Dermis blood vessel endothelial cell (primary cell): ENCODE measurements at regions not wholly inside any gene's neighbourhood (a gene's known extent, or its start where the extent isn't known, plus 50 kb on each side); places are given as distances from the start of the nearest gene placed in this dataset.

Experiments
- DNase-seq: peaks from one replicate; pipeline ENCODE4 v3.0.0; 2010

DNA sequence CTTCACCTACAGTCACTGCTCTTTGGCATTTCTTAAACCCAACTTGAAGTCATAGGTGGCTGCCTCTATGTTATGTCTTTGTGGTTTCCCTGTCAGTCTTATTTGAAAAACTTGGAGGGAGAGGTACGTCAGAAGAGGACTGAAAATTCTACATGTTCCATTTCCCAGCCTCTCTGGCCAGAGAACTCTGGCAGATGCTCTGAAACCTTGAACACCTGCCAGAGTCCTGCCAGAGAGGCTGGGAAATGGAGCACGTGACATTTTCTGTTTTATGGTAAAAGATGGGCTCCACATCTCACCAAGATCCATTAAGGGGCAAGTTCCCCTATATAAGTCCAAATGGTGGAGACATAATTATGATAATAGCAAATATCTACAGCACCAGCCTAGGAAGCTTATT lies 99.5 kb downstream of the MAFB start:
- DNase-seq = no peak

DNA sequence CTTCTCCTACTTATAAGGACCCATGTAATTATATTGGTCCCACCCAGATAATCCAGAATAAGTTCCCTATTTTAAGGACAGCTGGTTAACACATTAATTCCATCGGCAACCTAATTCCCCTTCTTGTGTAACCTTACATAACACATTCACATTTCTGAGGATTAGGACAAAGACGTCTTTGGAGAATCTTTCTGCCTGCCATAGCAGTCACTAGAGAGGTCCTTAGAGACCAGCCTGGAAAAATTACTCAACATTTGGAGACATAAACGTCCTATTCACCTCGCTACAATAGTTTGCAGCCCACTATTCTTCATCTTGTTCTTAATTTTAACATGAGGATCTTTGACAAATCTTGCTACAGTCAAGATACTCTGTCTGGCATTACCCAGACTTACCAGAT lies 100.1 kb downstream of the MAFB start:
- no peak for DNase-seq

DNA sequence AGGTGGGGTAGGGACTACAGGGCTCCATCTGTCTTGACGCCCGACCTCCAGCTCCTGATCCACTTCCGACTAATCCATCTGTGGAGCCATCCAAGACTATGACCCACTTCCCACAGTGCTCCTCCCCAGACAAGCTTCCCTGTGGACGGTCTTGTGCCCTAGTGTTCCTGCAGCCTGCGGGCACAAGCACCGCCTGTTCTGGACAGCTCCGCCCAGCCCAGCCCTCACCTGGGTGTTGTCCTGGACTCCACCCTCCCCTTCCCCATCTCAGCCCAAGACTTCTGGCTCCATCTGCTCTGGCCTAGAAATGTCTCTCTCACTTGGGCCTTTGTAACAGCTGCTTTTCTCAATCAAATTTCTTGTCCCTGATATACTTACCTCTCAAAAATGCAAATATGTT lies 102.0 kb downstream of the MAFB start:
- no peak for DNase-seq

DNA sequence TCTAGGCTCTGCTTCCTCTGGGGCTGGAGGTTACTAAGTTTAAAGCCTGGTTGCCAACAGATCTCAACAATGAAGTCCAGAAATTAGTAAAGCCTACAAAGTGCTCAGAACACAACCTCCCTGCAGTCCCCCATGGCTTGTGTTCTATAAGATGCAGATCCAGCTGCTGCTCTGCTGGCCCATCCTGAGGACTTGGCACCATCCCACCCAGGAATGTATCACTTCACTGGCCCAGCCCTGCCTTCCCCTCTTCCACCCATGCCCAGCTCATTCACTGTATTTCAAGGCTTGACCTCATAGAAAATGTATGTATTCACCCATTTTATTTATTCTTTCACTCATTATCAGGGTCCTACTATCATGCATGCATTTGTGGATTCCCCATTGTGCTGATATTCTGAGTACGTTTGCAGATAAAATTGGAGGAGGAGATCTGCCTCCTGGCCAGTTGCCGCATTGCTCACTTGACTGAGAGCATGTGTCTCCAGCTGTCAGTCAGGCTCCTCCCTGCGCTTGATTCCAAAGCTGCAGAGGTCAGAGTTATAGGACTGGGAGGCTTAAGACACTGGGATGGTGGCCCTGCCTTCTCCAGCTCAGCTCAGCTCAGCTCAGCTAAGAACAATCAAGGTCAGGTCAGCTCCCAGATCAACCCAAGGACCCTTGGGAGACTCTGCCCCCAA lies 104.8 kb downstream of the MAFB start:
- DNase-seq = no peak

DNA sequence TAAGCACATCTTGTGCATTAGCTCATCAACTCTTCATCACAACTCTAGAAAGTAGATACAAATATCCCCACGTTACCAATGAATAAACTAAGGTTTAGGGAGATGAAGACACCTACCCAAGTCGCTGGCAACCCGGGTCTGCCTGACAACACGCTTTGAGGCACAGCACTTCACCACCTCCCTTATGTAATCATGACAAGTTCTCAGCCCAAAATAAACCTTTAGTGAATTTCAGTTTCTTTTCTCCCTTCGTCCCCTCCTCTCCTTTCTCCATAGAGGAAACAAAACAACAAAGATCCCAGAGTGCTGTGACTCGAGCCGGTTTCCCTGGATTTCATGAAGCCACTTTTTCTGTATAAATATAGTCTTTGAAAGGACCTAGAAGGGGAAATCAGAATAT lies 105.4 kb downstream of the MAFB start:
- no peak for DNase-seq

DNA sequence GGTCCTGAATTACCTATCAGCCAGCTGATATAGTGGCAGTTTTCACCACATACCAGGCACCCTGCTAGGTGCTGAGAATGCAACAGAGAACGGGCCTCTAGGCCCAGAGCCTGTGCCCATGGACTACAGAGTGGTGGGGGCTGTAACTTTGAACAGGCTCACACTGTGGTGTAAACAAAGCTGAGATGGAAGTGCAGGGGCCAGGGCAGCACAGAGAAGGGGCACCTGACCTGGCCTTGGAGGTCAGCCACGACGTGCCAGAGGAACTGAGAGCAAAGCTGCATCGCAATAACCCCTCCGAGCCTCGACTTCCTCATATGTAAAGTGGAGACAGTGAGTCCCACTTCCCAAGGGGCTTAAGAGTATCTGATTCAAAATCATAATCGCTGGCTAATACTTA lies 105.8 kb downstream of the MAFB start:
- no peak for DNase-seq

DNA sequence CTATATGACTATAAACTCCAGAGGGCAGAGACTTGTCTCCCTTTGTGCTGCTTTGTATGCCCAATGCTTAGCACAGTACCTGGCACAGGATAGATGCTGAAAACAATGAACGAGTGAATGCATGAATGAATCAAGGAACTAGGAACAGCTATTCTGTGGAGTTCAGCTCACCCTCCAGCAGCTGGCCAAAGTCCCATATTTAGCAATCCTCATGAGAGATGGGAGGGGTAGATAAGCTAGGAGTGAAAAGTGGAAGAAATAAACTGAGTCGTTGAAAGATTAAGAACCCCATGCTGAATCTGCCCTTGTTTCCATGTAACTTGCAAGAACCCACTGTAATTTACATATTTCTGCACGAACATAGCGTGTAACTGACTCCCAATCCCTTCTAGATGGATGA lies 106.5 kb downstream of the MAFB start:
- no peak for DNase-seq

DNA sequence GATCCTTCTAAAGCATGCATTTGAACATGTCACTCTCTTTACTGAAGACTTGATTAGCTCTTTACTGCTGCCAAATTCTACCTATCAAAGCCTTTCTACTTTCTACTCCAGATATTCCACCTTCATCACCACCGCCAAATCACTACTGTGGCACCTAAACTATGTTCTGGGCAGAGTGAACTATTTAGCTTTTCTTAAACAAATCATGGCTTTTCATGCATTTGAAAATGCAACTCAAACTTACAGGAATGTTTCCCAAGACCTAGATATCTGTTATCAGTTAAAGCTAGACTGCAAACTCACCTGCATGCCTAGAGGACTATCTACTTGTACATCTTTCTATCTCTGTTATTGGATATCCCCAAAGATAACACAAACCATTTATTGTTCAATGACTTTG lies 109.3 kb downstream of the MAFB start:
- no peak for DNase-seq

DNA sequence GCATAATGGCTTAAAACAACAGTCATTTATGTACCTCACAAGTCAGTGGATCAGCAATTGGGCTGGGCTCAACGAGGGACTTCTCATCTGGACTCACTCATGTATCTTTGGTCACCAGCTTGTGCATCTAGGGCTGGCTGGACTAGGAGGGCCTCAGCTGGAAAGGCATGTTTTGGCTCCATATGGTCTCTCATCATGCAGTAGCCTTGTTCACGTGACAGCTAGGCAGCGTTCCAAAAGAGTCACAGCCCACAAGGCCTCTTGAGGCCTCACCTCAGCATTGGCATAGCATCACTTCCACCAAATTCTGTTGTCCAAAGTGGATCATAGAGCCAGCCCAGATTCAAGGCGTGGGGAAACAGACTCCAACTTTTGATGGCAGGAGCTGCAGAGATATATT lies 110.1 kb downstream of the MAFB start:
- no peak for DNase-seq

DNA sequence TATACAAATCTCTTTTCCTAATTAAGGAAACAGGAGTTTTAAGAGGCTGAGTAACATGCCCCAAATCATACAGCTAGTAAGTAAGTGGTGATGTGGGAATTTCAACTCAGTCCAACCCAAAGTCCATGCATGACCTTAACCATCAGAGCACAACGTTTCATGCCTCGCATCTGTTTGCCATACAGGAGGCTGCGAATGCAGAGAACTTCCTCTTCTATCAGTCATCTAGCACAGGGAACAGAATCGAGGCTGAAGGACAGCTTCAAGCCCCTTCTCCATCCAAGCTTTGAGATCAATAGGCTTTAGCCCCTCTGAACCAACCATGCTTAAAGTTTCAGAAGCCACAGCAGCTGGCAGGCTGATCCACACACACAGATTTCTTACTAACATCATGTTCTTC lies 113.2 kb downstream of the MAFB start:
- DNase-seq = no peak

DNA sequence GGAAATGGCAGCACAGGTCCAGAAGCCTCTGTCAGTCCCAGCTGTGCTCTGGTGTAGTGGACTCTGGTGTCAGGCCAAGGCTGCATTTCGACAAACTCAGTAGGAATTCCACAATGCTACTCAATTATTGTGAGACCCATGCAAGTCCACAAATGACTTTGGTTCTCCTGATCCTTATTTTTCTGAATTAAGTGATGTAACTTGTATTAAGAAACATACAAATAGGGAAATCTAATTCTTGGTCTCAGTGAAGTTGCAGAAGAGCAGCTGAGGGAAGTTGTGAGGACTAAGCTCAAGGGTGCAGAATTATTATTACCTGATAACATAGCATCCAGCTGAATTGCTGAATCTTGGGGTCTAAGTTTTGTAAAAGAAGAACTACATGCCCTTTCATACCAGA lies 116.8 kb downstream of the MAFB start:
- no peak for DNase-seq

DNA sequence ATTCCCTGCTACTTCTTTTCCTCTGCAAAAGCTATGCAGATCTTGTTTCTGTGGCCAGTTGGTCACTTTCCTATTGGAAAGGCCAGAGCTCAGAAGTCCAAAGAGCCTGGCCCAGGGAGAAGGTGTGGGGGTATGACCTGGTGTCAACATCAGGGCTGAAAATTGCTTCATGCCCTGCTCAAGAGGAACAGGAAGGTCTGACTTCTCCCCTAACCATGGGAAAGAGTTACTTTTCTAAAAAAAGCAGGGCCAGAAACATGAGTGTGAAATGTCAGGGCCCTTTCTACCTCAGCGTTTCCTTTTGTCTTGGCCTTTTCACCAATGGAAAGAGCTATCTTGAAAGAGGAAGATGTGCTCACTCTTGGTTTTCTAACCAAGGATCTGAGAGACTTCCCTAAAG lies 117.4 kb downstream of the MAFB start:
- no peak for DNase-seq

DNA sequence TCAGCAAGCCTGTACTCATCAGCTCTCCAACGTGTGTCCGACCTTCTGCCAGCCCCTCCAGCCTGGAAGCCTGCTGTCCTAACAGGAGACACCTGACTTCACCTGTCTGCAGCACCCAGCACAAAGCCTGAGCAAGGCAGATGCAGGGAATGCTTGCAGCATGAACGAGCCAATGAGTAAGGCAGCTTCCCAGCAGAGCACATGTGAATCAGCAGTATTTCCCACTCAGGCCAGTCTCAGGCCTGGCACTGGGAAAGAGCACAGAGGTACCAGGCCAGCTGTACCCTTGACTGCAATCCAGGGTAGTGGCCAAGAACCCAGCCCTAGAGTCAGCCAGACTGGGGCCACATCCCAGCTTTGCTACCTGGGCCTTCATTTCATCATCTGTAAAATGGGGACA lies 120.8 kb downstream of the MAFB start:
- DNase-seq = no peak

DNA sequence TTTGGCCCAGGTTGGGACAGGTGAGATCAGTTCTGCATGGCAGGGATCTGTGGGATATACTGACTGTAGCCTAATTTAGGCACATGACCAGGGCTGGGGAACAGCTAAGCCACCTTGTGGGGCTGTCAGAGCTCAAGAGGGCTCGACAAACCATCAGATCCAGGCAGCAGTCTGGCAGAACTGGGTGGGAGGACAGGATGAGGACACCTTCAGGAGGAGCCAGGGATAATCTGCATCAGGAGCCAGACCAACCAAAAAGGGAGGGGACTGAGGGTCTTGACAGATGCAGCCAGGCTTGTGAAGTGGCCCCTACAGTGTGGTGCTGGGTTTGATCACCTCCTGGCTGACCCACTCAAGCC lies 123.4 kb downstream of the MAFB start:
- no peak for DNase-seq

DNA sequence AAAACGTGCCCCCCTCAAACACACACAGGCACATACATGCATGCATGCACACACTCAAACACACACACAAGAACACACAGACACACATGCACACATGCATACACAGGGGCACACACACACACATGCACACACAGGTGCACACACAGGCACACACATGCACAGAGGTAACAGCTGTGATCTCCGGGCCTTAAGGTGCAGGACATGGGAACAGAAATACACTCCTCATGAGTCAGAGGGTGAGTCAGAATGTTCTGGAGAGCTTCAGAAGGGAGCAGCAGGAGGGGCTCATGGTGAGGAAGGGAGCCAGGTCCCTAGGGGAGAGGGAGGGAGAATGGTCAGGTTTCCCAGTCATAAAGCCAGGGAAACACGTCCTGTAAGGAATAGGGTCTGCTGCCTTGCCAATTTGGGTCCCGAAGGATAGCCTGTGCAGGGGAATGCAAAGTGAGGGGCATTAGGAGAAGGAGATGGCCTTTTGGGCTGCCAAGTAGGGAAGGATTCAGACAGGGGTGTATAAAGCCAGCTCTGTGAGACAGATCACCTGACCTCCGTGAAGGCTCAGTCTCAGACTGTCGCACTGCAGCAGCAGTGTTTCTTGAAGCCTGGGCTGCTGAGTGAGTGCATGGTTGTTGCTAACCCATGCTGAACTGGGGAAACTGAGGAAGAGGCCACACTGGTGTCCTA lies 123.9 kb downstream of the MAFB start:
- DNase-seq = peak; percentile 21

DNA sequence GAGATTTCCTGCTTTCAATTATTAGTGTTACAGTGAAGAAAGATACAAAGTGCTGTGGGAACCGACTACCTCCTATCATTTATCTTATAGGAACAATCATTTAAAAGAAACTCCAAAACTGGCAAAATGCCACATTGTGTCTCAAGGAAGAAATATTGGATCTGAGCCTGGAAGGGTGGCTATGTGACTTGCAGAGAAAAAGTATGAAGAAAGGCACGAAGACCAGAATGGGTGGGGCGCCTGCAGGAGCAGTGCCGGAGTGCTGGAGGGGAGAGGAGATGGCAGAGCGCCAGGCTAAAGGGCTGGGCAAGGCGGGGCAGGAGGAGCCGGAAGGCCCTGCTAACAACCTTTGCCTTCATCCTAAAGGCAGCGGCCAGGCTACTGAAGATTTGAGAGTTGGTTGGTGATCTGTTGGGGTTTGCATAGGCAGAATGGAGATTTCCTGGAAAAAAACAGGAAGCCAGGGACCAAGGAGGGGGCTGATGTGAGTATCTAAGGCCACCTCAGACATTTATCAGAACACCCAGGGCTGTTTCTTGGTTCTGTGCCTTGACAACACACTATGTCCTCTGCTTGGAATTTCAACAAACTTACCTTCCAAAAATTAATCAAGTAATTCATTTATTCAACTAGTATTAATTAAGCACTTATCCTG lies 125.6 kb downstream of the MAFB start:
- peak; percentile 26 for DNase-seq

DNA sequence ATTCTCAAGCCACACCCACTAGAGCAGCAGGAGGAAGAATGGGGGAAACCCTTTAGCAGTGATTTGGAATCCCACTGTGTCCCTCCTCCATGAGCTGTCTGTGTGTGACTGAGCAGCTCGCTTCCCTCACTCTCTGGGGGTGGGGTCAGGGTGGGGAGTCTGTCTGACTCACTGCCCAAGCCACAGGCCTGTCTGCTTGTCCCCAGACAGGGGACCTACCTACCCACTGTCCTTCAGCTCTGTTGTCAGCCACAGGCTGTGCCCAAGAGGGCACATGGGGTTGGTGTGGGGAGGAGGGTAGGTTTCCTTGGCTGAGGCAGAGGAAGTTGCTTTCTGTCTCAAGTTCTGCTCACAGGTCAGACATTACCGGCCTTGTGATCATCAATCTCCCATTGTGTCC lies 127.0 kb downstream of the MAFB start:
- no peak for DNase-seq

DNA sequence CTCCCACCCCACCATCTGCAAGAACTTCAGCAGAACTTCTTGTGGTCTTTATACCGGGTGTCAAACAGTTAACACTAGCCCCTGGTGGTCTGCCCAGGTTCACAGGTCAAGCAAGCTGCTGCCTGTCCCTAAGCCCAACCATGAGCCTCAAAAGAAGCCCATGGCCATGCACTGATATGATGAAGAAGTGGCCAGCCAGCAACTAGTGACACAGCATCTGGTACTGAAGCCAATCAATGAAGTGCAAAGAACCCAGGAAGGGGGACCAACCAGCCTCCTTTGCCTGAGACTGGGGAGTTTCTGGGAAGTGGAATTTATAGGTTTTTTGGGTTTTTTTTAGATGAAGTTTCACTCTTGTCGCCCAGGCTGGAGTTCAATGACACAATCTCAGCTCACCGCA lies 127.8 kb downstream of the MAFB start:
- DNase-seq = no peak

DNA sequence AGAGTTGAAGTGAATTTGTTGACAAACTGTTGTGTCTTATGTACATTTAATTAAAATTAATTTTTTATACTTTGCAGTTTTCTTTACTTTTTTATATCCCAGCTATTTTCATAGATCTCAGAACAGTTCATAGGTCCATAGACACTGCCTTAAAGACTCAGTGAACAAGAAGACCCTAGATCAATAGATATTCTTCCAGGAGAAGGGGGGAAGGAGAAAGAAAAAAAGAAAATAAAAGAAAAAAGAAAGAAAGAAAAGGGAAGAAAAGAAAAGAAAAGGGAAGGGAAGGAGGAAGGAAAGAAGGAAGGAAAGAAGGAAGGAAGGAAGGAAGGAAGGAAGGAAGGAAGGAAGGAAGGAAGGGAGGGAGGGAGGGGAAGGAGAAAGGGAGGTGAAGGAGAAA lies 130.8 kb downstream of the MAFB start:
- DNase-seq = no peak

DNA sequence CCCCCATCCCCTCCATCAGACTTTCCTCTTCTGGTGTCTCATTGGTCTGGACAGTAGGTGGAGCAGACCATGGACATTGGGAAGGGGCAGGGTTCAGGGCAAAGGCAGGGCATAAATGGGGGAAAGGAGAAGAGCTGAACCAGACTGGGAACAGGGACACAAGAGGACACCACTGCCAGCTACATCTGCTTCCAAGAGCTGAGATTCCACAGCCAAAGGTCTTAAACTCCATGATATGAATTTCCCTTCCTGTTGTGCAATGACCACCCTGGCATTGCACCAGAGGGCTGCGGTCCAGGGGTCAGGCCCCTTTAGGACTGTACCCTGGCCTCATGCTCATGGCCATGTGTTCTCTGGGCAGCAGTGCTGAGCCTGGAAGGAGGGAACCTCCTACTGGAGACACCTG lies 137.9 kb downstream of the MAFB start:
- DNase-seq = no peak

DNA sequence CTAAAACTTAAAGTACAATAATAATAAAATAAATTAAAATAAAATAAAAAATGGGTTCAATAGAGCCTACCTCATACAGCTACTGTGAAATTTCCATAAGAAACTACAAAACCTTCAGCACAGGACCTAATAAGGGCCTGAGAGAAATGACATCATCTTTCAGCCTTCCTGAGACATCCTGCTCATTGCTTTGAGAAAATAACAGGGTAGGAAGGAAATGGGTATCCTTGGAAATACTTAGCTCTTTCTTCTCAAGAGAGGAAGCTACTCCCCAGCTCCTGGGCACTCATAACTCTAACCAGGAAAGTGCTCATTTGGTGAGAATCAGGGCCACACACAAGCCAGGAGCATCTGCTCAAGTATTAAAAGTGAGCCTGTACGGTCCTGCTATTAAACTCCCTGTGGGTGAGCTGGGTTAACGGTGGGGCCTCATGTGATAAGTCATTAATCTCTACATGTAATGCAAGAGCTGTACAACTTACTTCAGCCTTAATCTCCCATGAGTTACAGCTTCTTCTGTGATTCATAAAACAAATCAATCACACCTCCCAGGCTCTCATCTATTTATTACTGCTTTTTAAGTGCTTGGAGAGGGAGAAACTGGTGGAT lies 141.4 kb downstream of the MAFB start:
- peak; percentile 46 for DNase-seq

DNA sequence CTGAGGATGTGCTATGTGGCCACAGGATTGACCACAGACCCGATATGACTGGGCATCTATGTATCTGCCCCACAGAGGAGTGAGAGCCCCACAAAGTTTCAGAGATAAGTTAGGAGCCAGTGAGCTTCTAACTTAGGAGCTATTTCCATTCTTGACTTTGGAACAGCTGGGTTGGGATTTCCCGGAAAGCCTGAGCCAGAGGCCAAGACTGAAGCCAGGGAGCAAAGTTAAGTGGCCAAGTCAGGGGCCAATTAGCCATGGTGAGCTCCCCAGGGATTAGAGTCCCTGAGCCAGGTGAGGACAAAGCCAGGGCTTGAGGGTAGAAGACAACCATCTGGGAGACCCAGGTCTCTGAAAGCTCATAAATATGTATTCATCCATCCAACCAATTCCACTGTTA lies 143.6 kb downstream of the MAFB start:
- no peak for DNase-seq

DNA sequence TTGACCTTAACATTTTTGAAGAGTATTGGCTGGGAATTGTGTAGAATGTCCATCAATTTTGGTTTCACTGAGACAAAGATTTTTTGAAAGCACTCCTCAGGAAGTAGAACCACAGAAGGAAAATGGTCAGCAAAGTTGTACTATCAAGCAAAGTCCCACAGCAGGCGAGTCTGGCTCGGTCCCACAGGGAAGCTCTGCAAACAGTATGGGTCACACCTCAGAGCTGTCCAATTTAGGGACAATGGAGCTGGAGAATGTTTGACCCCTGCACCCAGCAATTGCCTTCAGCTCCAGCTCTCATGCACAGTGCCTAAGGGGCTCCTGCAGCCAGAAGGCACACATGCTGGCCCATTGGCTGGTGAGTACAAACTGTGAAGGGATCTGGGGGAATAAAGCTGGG lies 147.0 kb downstream of the MAFB start:
- DNase-seq = no peak

DNA sequence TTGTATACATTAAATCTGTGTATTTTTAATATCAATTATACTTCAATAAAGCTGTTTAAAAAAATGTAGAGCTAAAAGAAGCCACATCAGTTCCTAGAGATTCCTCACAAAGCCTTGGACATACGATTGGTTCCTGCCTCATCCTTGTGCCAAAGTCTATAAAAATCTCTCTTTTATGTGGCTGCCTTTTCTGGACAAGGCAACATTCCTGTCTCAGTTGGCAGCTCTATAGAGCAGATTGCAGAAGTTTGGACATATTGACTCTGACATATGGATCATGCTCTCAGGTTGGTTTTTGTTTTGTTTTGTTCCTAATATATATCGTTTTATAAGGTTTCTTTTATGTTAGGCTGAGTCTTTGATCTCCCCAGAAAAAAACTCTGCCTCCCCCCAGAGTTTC lies 148.9 kb downstream of the MAFB start:
- no peak for DNase-seq
